Vagina (tissue), 2 donors: ENCODE measurements at regions not wholly inside any gene's neighbourhood (a gene's known extent, or its start where the extent isn't known, plus 50 kb on each side); places are given as distances from the start of the nearest gene placed in this dataset.

Experiments
- CTCF ChIP-seq, 3 experiments: fragments of 450-650 bp in 2 of 3; fragments of 200-600 bp in 1 of 3; sonication (generic) in 1 of 3; IDR thresholded peaks; one replicate each; pipeline ENCODE4 v1.5.1; 2017 to 2019; ENCODE audit warnings: antibody characterized with exemption in 3 of 3, mild to moderate bottlenecking in 2 of 3, moderate library complexity in 2 of 3
- POLR2A ChIP-seq, 2 donors: fragments of 450-650 bp; IDR thresholded peaks; one replicate each; pipeline ENCODE4 v1.6.1; 2017; ENCODE audit warnings: antibody characterized with exemption in 2 of 2, mild to moderate bottlenecking in 2 of 2, moderate library complexity in 2 of 2
- POLR2AphosphoS5 ChIP-seq, 2 donors: sonication (generic); formaldehyde crosslinking; IDR thresholded peaks; one replicate each; pipeline ENCODE4 v1.9.0; 2017; ENCODE audit warnings: antibody characterized with exemption in 2 of 2, mild to moderate bottlenecking in 2 of 2, low read depth in 1 of 2; ENCODE audit not compliant: insufficient read depth in 1 of 2

DNA sequence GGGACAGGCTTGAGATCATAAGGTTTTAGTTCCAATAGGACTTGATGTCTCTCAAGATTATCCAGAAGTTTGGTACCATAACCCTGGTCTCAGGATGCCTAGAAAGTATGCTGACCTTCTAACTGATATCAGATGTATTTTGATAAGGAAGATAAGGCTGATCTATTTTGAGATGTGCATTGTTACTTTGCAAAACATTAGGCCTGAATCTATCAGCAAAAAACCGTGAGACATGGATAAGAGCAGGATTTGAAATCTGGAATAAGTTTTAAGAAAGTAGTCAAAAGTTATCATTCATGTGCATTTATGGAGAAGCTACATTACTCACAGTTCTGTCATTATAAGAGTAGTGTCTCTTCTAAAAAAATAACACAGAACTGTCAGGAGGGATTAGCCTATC lies 467.1 kb upstream of the HS3ST1 start:
- TF ChIP-seq CTCF (IDR thresholded peaks at IDR 0.05) (no peak), POLR2A (IDR thresholded peaks at IDR 0.05) (no peak), POLR2AphosphoS5 (IDR thresholded peaks at IDR 0.05; ENCODE audit: insufficient read depth in 1 of 2, low read depth in 1 of 2) (no peak)
